ENCODE measurements at regions not wholly inside any gene's neighbourhood (a gene's known extent, or its start where the extent isn't known, plus 50 kb on each side); places are given as distances from the start of the nearest gene placed in this dataset.

DNA sequence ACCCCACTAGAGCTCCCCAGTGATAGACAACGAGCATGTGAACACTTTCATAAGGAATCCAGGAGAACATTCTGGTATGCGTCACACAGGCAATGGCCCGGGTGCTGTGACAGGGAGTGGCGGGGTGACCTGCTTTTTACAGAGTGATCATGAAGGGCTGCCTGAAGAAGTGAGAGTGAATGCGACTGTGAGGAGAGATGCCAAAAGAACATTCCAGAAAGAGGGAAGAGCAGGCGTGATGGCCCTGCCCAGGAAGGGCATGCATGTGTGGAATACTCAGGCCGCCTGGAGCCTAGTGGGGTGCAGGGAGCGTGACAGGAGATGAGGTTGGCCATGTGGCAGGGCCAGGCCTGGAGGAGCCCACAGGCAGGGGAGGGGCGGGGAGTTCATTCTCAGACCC is 53.8 kb downstream of the FZD10 start:
- Histone ChIP-seq H3K9me3 (ENCODE audit: control insufficient read depth, insufficient read depth, low read length) (no peaks in the 10 kb centered on the region), H3K27ac (ENCODE audit: low read depth, low read length) (no peak overlapping the region), H3K36me3 (ENCODE audit: control insufficient read depth, insufficient read depth, low read length) (no peaks in the 10 kb centered on the region), H3K4me1 (ENCODE audit: control insufficient read depth, insufficient read depth, low read length) (peaks cover 4% of the 10 kb centered on the region), H3K4me3 (ENCODE audit: low read depth, low read length) (no peak overlapping the region), H3K27me3 (ENCODE audit: control insufficient read depth, insufficient read depth, low read length) (peaks cover 11% of the 10 kb centered on the region)
- DNase-seq (ENCODE audit: low read depth in 4 of 6, low spot score in 6 of 6), result no peak
- 83% methylated on average over 7 of the region's 9 CpGs for WGBS (ENCODE audit: insufficient coverage)

DNA sequence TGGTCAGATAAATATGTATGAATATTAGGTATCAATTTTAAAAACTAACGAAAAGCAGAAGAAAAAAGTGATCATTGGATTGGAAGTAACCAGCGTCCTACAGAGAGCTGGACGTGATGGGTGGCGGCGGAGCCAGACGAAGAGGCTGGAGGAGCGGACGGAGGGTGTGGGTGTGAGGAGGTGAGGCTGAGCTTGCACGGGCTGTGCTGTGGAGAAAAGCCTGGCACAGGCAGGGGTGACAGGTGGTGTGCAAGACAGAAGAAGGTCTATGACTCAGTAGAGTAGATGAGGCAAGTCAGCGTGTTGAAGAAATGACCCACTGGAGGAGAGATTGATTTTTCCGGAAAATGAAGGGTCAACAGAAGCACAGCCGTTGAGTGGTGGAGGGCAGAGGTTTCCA is 56.4 kb downstream of the FZD10 start:
- Histone ChIP-seq H3K4me3 (ENCODE audit: low read depth, low read length) (no peak overlapping the region), H3K27ac (ENCODE audit: low read depth, low read length) (no peak overlapping the region), H3K36me3 (ENCODE audit: control insufficient read depth, insufficient read depth, low read length) (no peaks in the 10 kb centered on the region), H3K27me3 (ENCODE audit: control insufficient read depth, insufficient read depth, low read length) (peaks cover 18% of the 10 kb centered on the region), H3K9me3 (ENCODE audit: control insufficient read depth, insufficient read depth, low read length) (no peaks in the 10 kb centered on the region), H3K4me1 (ENCODE audit: control insufficient read depth, insufficient read depth, low read length) (peaks cover 10% of the 10 kb centered on the region)
- DNase-seq (ENCODE audit: low read depth in 4 of 6, low spot score in 6 of 6), result no peak
- 97% methylated on average over 12 of the region's 12 CpGs for WGBS (ENCODE audit: insufficient coverage)

DNA sequence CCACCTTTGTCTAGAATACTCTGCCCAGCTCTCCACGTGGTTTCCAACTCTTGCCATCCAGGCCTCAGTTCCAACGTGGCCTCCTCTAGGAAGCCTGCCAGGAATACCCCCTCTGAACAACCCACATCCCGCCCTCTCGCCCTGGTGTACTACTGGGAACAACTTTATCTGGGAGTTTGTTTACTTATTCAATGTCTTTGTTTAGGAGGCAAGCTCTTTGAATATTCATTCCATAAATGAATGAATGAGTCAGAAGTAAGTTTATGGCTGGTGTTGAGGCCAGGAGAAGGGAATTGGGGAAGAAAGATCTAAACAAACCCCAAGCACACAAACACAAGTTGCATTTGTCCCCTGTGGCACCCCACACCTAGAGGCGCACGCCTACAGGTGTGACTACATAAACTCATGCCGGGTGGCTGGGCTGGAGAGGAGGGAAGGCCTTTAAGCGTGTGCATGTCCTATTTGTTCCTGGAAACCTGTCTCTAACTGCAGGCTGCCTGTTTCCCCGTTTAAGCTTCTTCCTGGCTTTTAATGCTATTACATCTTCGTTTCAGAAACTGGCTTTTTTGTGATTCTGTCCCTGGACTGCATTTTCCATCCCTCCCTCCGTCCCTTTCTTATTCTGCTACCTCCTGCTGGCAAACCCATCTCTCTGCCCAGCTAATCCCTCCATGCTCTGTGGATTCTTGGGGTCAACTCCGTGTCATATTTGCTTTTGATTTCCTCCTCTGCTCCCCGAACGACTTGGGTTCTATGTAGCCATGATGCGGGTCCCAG is 57.9 kb downstream of the FZD10 start:
- no peak for DNase-seq (ENCODE audit: low read depth in 4 of 6, low spot score in 6 of 6)
- Histone ChIP-seq H3K4me1 (ENCODE audit: control insufficient read depth, insufficient read depth, low read length) (peaks cover 10% of the 10 kb centered on the region), H3K4me3 (ENCODE audit: low read depth, low read length) (no peak overlapping the region), H3K27me3 (ENCODE audit: control insufficient read depth, insufficient read depth, low read length) (peaks cover 18% of the 10 kb centered on the region), H3K36me3 (ENCODE audit: control insufficient read depth, insufficient read depth, low read length) (no peaks in the 10 kb centered on the region), H3K9me3 (ENCODE audit: control insufficient read depth, insufficient read depth, low read length) (no peaks in the 10 kb centered on the region), H3K27ac (ENCODE audit: low read depth, low read length) (no peak overlapping the region)
- WGBS (ENCODE audit: insufficient coverage), result 38% methylated on average over 10 of the region's 15 CpGs

DNA sequence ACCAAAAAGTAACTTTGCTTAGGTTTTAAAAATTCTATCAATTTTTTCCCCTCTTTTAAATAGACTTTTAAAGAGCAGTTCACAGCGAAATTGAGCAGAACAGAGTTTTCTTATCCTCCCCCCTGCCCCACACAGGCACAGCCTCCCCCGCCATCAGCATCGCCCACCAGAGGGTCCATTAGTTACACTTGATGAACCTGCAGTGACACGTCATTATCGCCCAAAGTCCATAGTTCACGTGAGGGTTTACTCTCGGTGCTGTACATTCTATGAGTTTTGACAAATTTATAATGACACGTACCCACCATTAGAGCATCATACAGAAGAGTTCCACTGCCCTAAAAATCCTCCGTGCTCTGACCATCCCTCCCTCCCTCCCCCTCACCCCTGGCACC is 58.4 kb downstream of the FZD10 start:
- 42% methylated on average over 9 of the region's 9 CpGs for WGBS (ENCODE audit: insufficient coverage)

DNA sequence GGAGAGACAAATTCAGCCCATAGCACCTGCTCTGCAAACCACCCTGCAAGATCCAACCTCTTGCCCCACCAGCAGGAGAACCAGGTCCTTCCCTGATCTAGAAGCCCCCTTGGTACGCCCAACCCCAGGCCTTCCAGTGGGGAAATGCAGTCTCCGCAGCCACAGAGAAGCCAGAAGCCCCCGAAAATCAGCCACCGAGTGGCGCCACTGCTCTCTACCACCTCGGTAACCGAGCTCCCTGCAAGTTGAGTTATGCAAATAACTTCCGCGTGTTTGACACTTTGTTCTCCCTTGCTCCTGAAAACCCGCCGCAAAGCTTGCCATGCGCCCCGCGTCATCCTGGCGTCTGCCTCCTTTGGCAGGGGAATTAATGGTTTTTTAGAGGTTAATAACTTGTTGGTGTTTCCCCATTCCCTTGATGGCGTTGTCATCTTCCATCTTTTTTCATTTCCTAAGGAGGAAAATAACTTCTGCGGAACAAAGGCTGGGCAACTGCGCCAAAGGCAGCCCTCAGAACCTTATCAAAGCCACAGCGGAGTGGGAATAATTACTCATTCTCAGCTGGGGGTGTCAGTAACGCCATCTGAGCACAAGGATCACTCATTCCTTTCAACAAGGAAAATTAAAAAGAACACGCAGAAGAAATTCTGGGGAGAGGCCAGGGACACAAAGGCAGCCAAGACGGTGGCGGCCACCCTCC is 60.4 kb downstream of the FZD10 start:
- peak in 2 of 6 donors; percentile 24 to 29 for DNase-seq (ENCODE audit: low read depth in 4 of 6, low spot score in 6 of 6)
- H3K36me3 ChIP-seq (ENCODE audit: control insufficient read depth, insufficient read depth, low read length), result no peaks in the 10 kb centered on the region
- 47% methylated on average over 14 of the region's 23 CpGs for WGBS (ENCODE audit: insufficient coverage)
- H3K27ac ChIP-seq (ENCODE audit: low read depth, low read length), result no peak overlapping the region
- H3K4me1 ChIP-seq (ENCODE audit: control insufficient read depth, insufficient read depth, low read length), result peaks cover 14% of the 10 kb centered on the region
- peaks cover 18% of the 10 kb centered on the region for H3K27me3 ChIP-seq (ENCODE audit: control insufficient read depth, insufficient read depth, low read length)
- no peak overlapping the region for H3K4me3 ChIP-seq (ENCODE audit: low read depth, low read length)
- H3K9me3 ChIP-seq (ENCODE audit: control insufficient read depth, insufficient read depth, low read length), result no peaks in the 10 kb centered on the region

More for the DNA sequence above, 58.4 kb downstream of the FZD10 start:
- Histone ChIP-seq H3K4me1 (ENCODE audit: control insufficient read depth, insufficient read depth, low read length) (peaks cover 10% of the 10 kb centered on the region), H3K27ac (ENCODE audit: low read depth, low read length) (no peak overlapping the region), H3K9me3 (ENCODE audit: control insufficient read depth, insufficient read depth, low read length) (no peaks in the 10 kb centered on the region), H3K4me3 (ENCODE audit: low read depth, low read length) (no peak overlapping the region), H3K36me3 (ENCODE audit: control insufficient read depth, insufficient read depth, low read length) (no peaks in the 10 kb centered on the region), H3K27me3 (ENCODE audit: control insufficient read depth, insufficient read depth, low read length) (peaks cover 18% of the 10 kb centered on the region)
- DNase-seq (ENCODE audit: low read depth in 4 of 6, low spot score in 6 of 6), result no peak

DNA sequence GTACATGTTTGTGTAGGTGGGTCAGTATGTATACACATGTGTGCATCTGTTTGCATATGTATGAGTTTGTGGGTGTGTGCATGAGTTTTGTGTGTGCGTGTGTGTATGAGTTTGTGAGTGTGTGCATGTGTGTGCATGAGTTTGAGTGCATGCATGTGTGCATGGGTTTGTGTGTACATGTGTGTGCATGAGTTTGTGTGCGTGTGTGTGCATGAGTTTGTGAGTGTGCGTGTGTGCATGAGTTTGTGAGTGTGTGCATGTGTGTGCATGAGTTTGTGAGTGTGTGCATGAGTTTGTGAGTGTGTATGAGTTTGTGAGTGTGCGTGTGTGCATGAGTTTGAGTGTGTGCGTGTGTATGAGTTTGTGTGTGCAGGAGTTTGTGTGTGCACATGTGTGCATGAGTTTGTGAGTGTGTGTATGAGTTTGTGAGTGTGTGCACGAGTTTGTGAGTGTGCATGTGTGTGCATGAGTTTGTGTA is 61.5 kb downstream of the FZD10 start:
- Histone ChIP-seq H3K9me3 (ENCODE audit: control insufficient read depth, insufficient read depth, low read length) (no peaks in the 10 kb centered on the region), H3K4me3 (ENCODE audit: low read depth, low read length) (no peak overlapping the region), H3K36me3 (ENCODE audit: control insufficient read depth, insufficient read depth, low read length) (no peaks in the 10 kb centered on the region), H3K27me3 (ENCODE audit: control insufficient read depth, insufficient read depth, low read length) (peaks cover 18% of the 10 kb centered on the region), H3K4me1 (ENCODE audit: control insufficient read depth, insufficient read depth, low read length) (peaks cover 15% of the 10 kb centered on the region), H3K27ac (ENCODE audit: low read depth, low read length) (no peak overlapping the region)
- 91% methylated on average over 6 of the region's 6 CpGs for WGBS (ENCODE audit: insufficient coverage)
- DNase-seq (ENCODE audit: low read depth in 4 of 6, low spot score in 6 of 6), result no peak

DNA sequence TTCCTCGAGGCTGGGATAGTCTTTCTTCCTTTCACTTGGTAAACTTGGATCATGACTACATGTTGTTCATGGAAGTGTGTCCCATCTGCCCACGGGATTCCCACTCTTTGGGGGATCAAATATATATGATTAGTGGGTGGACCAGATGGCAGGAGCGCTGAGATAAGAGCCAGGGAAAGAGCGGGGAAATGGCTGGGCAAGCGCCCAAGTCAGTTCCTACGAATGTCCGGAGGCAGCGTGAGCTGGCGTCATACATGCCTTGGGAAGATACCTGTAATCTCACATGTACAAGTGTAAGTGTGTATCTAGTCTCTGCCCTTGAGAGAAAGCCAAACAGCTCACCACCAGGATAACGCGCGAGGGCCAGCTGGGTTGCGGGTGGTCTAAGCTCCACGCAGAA is 62.3 kb downstream of the FZD10 start:
- H3K36me3 ChIP-seq (ENCODE audit: control insufficient read depth, insufficient read depth, low read length), result no peaks in the 10 kb centered on the region
- H3K4me3 ChIP-seq (ENCODE audit: low read depth, low read length), result no peak overlapping the region
- 82% methylated on average over 10 of the region's 14 CpGs for WGBS (ENCODE audit: insufficient coverage)
- DNase-seq (ENCODE audit: low read depth in 4 of 6, low spot score in 6 of 6), result no peak
- no peaks in the 10 kb centered on the region for H3K9me3 ChIP-seq (ENCODE audit: control insufficient read depth, insufficient read depth, low read length)
- H3K27me3 ChIP-seq (ENCODE audit: control insufficient read depth, insufficient read depth, low read length), result peaks cover 13% of the 10 kb centered on the region
- H3K27ac ChIP-seq (ENCODE audit: low read depth, low read length), result no peak overlapping the region
- H3K4me1 ChIP-seq (ENCODE audit: control insufficient read depth, insufficient read depth, low read length), result peaks cover 15% of the 10 kb centered on the region

DNA sequence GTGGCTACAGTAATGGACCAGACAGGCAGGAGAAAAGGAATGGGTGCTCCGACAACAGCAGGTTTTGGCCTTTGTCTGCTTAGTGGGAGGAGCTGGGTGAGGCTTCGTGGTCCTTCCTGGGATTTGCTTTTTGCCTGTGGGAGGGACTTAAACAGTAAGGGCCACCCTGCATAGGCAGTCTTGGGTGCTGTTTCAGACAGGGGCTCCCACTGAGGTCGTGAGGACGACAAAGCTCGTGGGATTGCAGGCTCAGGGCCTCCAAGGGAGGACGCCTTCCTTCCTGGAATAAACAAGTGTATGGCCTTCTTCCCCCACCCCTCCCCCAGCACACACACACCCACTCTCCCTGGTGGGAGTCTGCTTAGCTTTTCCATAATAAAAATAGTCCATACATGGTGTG is 63.1 kb downstream of the FZD10 start:
- no peak for DNase-seq (ENCODE audit: low read depth in 4 of 6, low spot score in 6 of 6)
- H3K27ac ChIP-seq (ENCODE audit: low read depth, low read length), result no peak overlapping the region
- H3K36me3 ChIP-seq (ENCODE audit: control insufficient read depth, insufficient read depth, low read length), result no peaks in the 10 kb centered on the region
- no peak overlapping the region for H3K4me3 ChIP-seq (ENCODE audit: low read depth, low read length)
- WGBS (ENCODE audit: insufficient coverage), result 53% methylated on average over 5 of the region's 6 CpGs
- H3K27me3 ChIP-seq (ENCODE audit: control insufficient read depth, insufficient read depth, low read length), result peaks cover 8% of the 10 kb centered on the region
- H3K4me1 ChIP-seq (ENCODE audit: control insufficient read depth, insufficient read depth, low read length), result peaks cover 12% of the 10 kb centered on the region
- no peaks in the 10 kb centered on the region for H3K9me3 ChIP-seq (ENCODE audit: control insufficient read depth, insufficient read depth, low read length)

DNA sequence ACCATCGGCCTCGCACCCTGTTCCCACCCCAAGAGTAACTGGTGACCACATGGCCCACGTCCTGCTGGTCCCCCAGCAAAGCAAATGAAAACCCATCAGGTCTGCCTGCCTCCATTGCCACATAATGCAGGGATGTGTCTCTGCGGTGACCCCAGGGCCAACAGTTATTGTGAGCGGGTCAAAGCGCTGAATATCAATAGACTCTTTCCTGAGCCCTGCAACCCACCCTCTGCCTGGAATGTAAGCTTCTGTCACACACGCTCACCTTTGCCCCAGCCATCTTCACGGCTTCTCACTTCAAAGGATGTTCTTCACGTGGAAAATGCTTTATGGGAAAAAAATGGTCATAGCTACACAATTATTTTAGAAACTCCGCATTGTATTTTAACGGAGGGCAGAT is 63.9 kb downstream of the FZD10 start:
- H3K36me3 ChIP-seq (ENCODE audit: control insufficient read depth, insufficient read depth, low read length), result no peaks in the 10 kb centered on the region
- H3K4me1 ChIP-seq (ENCODE audit: control insufficient read depth, insufficient read depth, low read length), result peaks cover 11% of the 10 kb centered on the region
- H3K27me3 ChIP-seq (ENCODE audit: control insufficient read depth, insufficient read depth, low read length), result peaks cover 7% of the 10 kb centered on the region
- H3K9me3 ChIP-seq (ENCODE audit: control insufficient read depth, insufficient read depth, low read length), result peaks cover 3% of the 10 kb centered on the region
- DNase-seq (ENCODE audit: low read depth in 4 of 6, low spot score in 6 of 6), result no peak
- 39% methylated on average over 6 of the region's 11 CpGs for WGBS (ENCODE audit: insufficient coverage)
- no peak overlapping the region for H3K27ac ChIP-seq (ENCODE audit: low read depth, low read length)
- H3K4me3 ChIP-seq (ENCODE audit: low read depth, low read length), result no peak overlapping the region

DNA sequence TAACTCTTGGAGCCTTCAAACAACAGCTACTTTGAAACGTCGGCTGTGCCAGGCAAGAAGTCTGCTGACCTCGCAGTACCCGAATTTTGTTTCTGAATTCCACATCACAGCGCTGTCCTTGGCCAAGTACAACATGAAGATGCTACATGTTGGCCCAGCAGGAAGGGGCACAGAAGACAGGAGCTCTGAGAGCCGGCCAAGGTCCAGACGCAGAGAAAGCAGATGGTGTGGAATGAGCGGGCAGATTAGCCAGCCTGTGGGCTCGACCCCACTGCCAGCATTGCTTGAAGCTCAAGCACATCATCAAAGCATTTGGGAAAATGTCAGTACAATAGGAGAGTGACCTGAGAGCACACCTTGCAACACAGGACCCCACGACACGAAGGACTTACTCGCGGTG is 64.5 kb downstream of the FZD10 start:
- no peak for DNase-seq (ENCODE audit: low read depth in 4 of 6, low spot score in 6 of 6)
- peaks cover 7% of the 10 kb centered on the region for H3K27me3 ChIP-seq (ENCODE audit: control insufficient read depth, insufficient read depth, low read length)
- peaks cover 3% of the 10 kb centered on the region for H3K9me3 ChIP-seq (ENCODE audit: control insufficient read depth, insufficient read depth, low read length)
- H3K4me1 ChIP-seq (ENCODE audit: control insufficient read depth, insufficient read depth, low read length), result peaks cover 11% of the 10 kb centered on the region
- H3K4me3 ChIP-seq (ENCODE audit: low read depth, low read length), result no peak overlapping the region
- WGBS (ENCODE audit: insufficient coverage), result 88% methylated on average over 13 of the region's 13 CpGs
- H3K36me3 ChIP-seq (ENCODE audit: control insufficient read depth, insufficient read depth, low read length), result no peaks in the 10 kb centered on the region
- no peak overlapping the region for H3K27ac ChIP-seq (ENCODE audit: low read depth, low read length)

Data from spinal cord (tissue), 9 donors.